GM12892 (cell line): ENCODE measurements at regions not wholly inside any gene's neighbourhood (a gene's known extent, or its start where the extent isn't known, plus 50 kb on each side); places are given as distances from the start of the nearest gene placed in this dataset.

ENCODE experiments used
- POLR2A ChIP-seq: IDR thresholded peaks from 2 replicates; pipeline ENCODE4 v1.6.1; 2011; ENCODE audit warnings: low read depth, low read length, control low read depth
- POLR2AphosphoS5 ChIP-seq: IDR thresholded peaks from 2 replicates; pipeline ENCODE4 v1.6.1; 2011; ENCODE audit warnings: low read depth, low read length, control low read depth
- TAF1 ChIP-seq: IDR thresholded peaks from 2 replicates; pipeline ENCODE4 v1.6.1; 2011; ENCODE audit warnings: low read depth, mild to moderate bottlenecking, control low read depth, low read length, borderline replicate concordance

- TF ChIP-seq POLR2A, result no peak
- TF ChIP-seq TAF1, result no peak
- no peak for TF ChIP-seq POLR2AphosphoS5
These were observed 413.4 kb upstream of the ADAMTS5 start for GRCh38 chr21:27380303-27380702.
